ENCODE measurements at regions not wholly inside any gene's neighbourhood (a gene's known extent, or its start where the extent isn't known, plus 50 kb on each side); places are given as distances from the start of the nearest gene placed in this dataset.

DNA sequence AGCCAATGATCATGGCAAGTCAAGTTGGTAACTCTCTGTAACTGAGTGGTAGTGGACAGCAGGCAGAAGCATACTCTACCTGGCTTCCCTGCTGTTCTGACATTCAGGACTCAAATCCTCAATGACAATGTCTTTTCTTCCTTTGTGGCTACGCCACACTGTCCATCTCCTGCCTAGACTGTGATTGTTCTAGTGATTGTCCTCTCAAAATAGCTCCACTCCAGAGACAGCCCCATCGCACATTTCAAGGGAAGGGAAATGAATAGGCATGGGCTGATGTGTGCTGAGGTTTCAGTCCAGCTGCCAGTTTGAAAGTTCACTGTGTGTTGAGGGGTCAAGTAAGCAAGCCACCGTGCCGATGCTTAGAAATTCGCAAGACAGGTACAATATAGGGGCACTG is 227.0 kb upstream of the WWC1 start:
- H3K9ac ChIP-seq (ENCODE audit: insufficient read depth, low read depth, low read length) = no peak overlapping the region
- DNase-seq (ENCODE audit: low spot score) (no peak), ATAC-seq (no peak), FAIRE-seq (no peak)
- POLR2A ChIA-PET = no interaction called here
- WGBS (ENCODE audit: low lambda C conversion rate) = 28% methylated on average over 5 of the region's 5 CpGs
- H3K27me3 ChIP-seq (ENCODE audit: control insufficient read depth in 1 of 2, insufficient read depth in 2 of 2, low read length in 2 of 2) = peaks cover 0 to 5% of the 10 kb centered on the region in 2 experiments; a peak in 2 of 5 replicates
- no peaks in the 10 kb centered on the region for H3K36me3 ChIP-seq (replicated peaks in 1 of 2; ENCODE audit: control insufficient read depth in 1 of 2, insufficient read depth in 2 of 2, low read length in 2 of 2)
- no TSS peak for BruUV-seq (replicated peaks)
- H3K79me2 ChIP-seq (ENCODE audit: insufficient read depth, low read length) = no peaks in the 10 kb centered on the region
- H3K4me1 ChIP-seq (ENCODE audit: insufficient read depth, low read length) = peaks cover 5% of the 10 kb centered on the region; the same call in 1 of the 2 replicates
- H3K4me3 ChIP-seq (replicated peaks in 1 of 3; ENCODE audit: insufficient read depth in 1 of 3, low read depth in 2 of 3, low read length in 3 of 3) = no peak overlapping the region
- TF ChIP-seq ZNF777 (CRISPR knock-in tag; IDR thresholded peaks at IDR 0.05) = no peak
- TF ChIP-seq, protein P1, sequence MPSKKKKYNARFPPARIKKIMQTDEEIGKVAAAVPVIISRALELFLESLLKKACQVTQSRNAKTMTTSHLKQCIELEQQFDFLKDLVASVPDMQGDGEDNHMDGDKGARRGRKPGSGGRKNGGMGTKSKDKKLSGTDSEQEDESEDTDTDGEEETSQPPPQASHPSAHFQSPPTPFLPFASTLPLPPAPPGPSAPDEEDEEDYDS (CRISPR knock-in tag; IDR thresholded peaks at IDR 0.05) = no peak
- TF ChIP-seq, protein P2, sequence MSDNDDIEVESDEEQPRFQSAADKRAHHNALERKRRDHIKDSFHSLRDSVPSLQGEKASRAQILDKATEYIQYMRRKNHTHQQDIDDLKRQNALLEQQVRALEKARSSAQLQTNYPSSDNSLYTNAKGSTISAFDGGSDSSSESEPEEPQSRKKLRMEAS (IDR thresholded peaks at IDR 0.05) = no peak
- TF ChIP-seq ZNF101 (CRISPR knock-in tag; IDR thresholded peaks at IDR 0.05; ENCODE audit: borderline replicate concordance, low read depth) = no peak
- TF ChIP-seq, protein P3, sequence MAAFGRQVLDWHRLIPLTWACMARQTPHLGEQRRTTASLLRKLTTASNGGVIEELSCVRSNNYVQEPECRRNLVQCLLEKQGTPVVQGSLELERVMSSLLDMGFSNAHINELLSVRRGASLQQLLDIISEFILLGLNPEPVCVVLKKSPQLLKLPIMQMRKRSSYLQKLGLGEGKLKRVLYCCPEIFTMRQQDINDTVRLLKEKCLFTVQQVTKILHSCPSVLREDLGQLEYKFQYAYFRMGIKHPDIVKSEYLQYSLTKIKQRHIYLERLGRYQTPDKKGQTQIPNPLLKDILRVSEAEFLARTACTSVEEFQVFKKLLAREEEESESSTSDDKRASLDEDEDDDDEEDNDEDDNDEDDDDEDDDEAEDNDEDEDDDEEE (CRISPR knock-in tag; IDR thresholded peaks at IDR 0.05) = no peak
- TF ChIP-seq, protein P4, sequence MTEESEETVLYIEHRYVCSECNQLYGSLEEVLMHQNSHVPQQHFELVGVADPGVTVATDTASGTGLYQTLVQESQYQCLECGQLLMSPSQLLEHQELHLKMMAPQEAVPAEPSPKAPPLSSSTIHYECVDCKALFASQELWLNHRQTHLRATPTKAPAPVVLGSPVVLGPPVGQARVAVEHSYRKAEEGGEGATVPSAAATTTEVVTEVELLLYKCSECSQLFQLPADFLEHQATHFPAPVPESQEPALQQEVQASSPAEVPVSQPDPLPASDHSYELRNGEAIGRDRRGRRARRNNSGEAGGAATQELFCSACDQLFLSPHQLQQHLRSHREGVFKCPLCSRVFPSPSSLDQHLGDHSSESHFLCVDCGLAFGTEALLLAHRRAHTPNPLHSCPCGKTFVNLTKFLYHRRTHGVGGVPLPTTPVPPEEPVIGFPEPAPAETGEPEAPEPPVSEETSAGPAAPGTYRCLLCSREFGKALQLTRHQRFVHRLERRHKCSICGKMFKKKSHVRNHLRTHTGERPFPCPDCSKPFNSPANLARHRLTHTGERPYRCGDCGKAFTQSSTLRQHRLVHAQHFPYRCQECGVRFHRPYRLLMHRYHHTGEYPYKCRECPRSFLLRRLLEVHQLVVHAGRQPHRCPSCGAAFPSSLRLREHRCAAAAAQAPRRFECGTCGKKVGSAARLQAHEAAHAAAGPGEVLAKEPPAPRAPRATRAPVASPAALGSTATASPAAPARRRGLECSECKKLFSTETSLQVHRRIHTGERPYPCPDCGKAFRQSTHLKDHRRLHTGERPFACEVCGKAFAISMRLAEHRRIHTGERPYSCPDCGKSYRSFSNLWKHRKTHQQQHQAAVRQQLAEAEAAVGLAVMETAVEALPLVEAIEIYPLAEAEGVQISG (CRISPR knock-in tag; IDR thresholded peaks at IDR 0.05) = no peak
- no peak for TF ChIP-seq ZFP36 (IDR thresholded peaks at IDR 0.05; ENCODE audit: borderline replicate concordance, low read depth, low read length, partially characterized antibody)
- no peak for TF ChIP-seq MTF2 (CRISPR knock-in tag; IDR thresholded peaks at IDR 0.05; ENCODE audit: borderline replicate concordance)
- TF ChIP-seq, protein P5, sequence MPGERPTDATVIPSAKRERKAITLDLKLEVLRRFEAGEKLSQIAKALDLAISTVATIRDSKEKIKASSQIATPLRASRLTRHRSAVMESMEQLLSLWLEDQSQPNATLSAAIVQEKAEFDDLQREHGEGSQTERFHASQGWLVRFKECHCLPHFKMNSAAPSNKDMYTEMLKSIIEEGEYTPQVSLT (CRISPR knock-in tag; IDR thresholded peaks at IDR 0.05; ENCODE audit: borderline replicate concordance, low read depth) = no peak
- TF ChIP-seq SRF (IDR thresholded peaks at IDR 0.05; ENCODE audit: low read depth, low read length) = no peak
- no peak for TF ChIP-seq GATAD2A (CRISPR knock-in tag; IDR thresholded peaks at IDR 0.05)
- TF ChIP-seq ZNF121 (CRISPR knock-in tag; IDR thresholded peaks at IDR 0.05) = no peak
- no peak for TF ChIP-seq SMYD3 (CRISPR knock-in tag; IDR thresholded peaks at IDR 0.05)
- TF ChIP-seq, protein P6, sequence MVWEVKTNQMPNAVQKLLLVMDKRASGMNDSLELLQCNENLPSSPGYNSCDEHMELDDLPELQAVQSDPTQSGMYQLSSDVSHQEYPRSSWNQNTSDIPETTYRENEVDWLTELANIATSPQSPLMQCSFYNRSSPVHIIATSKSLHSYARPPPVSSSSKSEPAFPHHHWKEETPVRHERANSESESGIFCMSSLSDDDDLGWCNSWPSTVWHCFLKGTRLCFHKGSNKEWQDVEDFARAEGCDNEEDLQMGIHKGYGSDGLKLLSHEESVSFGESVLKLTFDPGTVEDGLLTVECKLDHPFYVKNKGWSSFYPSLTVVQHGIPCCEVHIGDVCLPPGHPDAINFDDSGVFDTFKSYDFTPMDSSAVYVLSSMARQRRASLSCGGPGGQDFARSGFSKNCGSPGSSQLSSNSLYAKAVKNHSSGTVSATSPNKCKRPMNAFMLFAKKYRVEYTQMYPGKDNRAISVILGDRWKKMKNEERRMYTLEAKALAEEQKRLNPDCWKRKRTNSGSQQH (CRISPR knock-in tag; IDR thresholded peaks at IDR 0.05; ENCODE audit: low read depth) = no peak
- TF ChIP-seq, protein P7, sequence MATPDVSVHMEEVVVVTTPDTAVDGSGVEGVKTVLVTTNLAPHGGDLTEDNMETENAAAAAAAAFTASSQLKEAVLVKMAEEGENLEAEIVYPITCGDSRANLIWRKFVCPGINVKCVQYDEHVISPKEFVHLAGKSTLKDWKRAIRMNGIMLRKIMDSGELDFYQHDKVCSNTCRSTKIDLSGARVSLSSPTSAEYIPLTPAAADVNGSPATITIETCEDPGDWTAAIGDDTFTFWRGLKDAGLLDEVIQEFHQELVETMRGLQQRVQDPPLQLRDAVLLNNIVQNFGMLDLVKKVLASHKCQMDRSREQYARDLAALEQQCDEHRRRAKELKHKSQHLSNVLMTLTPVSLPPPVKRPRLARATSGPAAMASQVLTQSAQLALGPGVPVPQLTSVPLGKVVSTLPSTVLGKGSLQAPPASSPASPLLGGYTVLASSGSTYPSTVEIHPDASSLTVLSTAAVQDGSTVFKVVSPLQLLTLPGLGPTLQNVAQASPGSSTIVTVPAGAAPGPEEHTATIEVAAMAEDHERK (CRISPR knock-in tag; IDR thresholded peaks at IDR 0.05; ENCODE audit: low read depth) = no peak
- CTCF ChIA-PET (ENCODE audit: low intra/inter-chr PET ratio, low total read pairs) = no interaction called here
- no peaks in the 10 kb centered on the region for H3K9me3 ChIP-seq (ENCODE audit: low read length)
- no peak overlapping the region for H2AFZ ChIP-seq (ENCODE audit: low read length)
- no peak overlapping the region for H3K27ac ChIP-seq (ENCODE audit: extremely low read length, insufficient read depth, low read length)
- in situ Hi-C loops (cut with HindIII; ENCODE audit: extremely low pct_ligation_motif_present, low pct_unique_long_range_greater_than_20kb) (no loop called here), intact Hi-C loops (cut with micrococcal nuclease; ENCODE audit: unreplicated experiment) (no loop called here)
- no peaks in the 10 kb centered on the region for H4K20me1 ChIP-seq (ENCODE audit: insufficient read depth, low read length)
- H3K4me2 ChIP-seq (ENCODE audit: low read depth, low read length) = no peak overlapping the region
